Large intestine (tissue), 3 donors: ENCODE measurements at regions not wholly inside any gene's neighbourhood (a gene's known extent, or its start where the extent isn't known, plus 50 kb on each side); places are given as distances from the start of the nearest gene placed in this dataset.
A peak's percentile ranks its signal among the peaks of the same experiment; 100 is the strongest.
"Not testable (repeated sequence)": the region's sequence is repeated elsewhere in the genome, so short reads cannot be mapped to it uniquely, and the experiment has no call there.

Source experiments
- DNase-seq, 2 donors: peaks; one replicate each; pipeline versions ENCODE4 v3.0.0 to v3.0.0-alpha.2; 2013
- H3K27ac ChIP-seq: one replicate; pipeline ENCODE4 v1.5.1; 2013; ENCODE audit warnings: low read length
- H3K27me3 ChIP-seq: 2 replicates; pipeline ENCODE4 v1.6.1; 2013; ENCODE audit warnings: low read length; ENCODE audit not compliant: control insufficient read depth, insufficient read depth
- H3K36me3 ChIP-seq: 2 replicates; pipeline ENCODE4 v1.6.1; 2013; ENCODE audit warnings: low read length; ENCODE audit not compliant: control insufficient read depth, insufficient read depth
- H3K4me1 ChIP-seq: one replicate; pipeline ENCODE4 v1.6.1; 2013; ENCODE audit warnings: low read length; ENCODE audit not compliant: control insufficient read depth, insufficient read depth
- H3K4me3 ChIP-seq: one replicate; pipeline ENCODE4 v1.5.1; 2013; ENCODE audit warnings: low read length
- H3K9me3 ChIP-seq: one replicate; pipeline ENCODE4 v1.6.1; 2013; ENCODE audit warnings: mild to moderate bottlenecking, low read depth, low read length, moderate library complexity; ENCODE audit not compliant: control insufficient read depth
- WGBS: methylation state at CpG from one replicate; pipeline ENCODE4 v1.1.5; 2013; ENCODE audit warnings: low lambda C conversion rate; ENCODE audit not compliant: insufficient coverage; 5-methylcytosine and 5-hydroxymethylcytosine counted together

DNA sequence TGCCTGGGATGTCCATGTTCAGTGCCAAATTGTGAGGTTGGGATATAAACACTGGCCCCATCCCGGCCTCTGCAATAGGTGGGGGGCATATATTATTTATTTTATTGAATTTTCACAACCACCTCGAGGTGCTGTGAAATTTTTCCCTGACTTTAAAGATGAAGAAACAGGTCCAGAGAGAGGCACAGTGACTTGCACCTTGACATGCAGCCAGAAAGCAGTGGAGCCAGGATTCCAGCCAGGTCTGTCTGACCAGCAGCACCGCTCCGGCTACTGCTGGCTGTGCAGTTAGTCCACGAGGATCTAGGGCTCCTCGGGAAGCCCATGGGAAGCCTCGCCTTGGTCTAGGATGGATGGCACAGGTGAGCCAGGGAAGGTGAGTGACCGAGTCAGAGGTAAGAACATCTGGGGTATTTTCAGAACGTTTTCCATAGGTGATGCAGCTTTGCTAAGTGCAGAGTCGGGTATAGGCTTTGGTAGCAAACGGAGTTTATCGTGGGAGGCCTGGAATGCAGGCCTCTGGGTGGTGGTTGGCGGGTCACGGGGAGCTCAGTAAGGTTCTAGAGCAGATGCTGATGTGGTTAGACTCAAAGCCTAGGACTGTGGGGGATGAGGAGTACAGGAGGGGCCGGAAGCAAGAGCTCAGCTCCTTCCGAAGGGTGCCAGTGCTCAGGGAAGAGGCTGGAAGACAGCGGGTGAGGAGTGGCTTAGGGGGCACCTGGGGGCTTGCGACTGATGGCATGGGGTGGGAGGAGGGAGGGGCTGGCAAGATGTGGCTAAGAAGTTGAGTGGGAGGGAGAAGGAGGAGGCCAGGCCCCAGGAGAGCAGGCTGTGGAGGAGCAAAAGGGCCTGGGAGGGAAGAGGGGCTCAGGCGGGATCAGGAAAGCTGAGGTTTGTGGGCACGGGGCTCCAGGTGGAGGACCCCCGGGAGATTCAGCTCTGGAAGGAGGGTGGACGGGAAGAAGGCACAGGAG, 107.7 kb upstream of the LRPAP1 start:
- Histone ChIP-seq H3K27me3 (no peaks in the 10 kb centered on the region), H3K4me1 (no peaks in the 10 kb centered on the region), H3K27ac (no peak overlapping the region), H3K9me3 (peaks cover 11% of the 10 kb centered on the region), H3K4me3 (no peak overlapping the region), H3K36me3 (no peaks in the 10 kb centered on the region)
- 80% methylated on average over 2 of the region's 22 CpGs for WGBS
- no peak for DNase-seq

DNA sequence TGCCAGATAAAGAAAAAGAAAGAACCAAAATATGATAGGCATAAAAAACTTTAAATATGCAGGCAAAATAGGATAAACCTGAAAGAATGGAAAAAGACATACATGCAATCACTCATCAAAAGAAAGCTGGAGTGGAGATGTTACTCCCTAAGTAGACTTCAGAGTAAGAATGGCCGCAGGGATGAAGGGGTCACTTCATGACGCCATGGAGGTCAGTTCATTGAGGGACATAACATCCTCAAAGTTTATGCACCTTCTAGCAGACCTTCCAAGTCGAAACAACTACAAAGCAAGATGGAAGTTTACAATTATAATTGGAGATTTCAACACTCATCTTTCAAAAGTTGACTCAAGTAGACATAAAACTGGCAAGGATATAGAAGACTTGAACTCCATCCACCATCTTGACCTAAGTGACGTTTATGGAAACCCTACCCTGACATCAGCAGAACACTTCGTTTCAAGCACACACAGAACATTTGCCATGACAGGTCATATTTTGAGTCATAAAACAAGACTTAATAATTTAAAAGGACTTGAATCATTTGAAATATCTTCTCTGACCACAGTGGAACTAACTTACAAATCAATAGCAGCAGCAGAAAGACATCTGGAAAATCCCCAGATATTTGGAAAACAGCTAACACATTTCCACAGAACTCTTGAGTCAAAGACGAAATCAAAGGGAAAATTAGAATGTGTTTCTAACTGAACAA, 106.0 kb upstream of the LRPAP1 start:
- Histone ChIP-seq H3K27ac (no peak overlapping the region), H3K4me3 (no peak overlapping the region), H3K9me3 (peaks cover 15% of the 10 kb centered on the region), H3K27me3 (no peaks in the 10 kb centered on the region), H3K4me1 (no peaks in the 10 kb centered on the region), H3K36me3 (no peaks in the 10 kb centered on the region)
- WGBS = no CpG with 5 or more reads among the region's 6 CpGs
- DNase-seq = no peak

DNA sequence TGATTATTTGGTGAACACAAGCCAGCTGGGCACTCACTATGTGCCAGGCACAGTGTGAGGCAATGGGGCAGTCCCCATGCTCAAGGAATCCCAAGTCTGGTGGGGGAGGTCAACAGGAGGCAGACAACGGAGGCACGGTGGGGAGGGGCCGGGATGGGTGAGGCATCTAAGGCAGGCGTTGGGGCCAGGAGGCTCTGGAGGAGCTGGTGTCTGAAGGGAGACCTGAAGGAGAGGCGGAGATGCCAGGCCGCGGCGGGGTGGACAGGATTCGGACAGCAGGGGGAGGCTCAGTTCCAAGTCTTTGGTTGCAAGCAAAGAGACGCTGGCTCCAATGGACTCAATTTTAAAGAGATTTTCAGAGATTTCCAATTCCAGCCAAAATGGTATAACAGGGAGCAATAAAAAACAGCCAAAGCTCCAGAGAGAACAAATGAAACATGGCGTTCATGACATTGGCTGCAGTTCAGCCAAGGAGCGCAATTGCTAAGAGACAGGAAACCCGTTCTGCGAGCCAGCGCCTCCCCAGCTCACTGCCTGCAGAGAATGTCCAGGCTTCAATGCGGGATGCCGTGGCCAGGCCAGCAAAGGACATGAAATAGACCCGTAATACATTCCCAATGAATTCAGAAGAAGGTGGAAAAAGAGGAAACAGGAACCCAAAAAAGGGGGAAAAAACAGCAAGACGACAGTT, 105.2 kb upstream of the LRPAP1 start:
- H3K9me3 ChIP-seq = peaks cover 15% of the 10 kb centered on the region
- no peaks in the 10 kb centered on the region for H3K36me3 ChIP-seq
- H3K4me1 ChIP-seq = no peaks in the 10 kb centered on the region
- no peak for DNase-seq
- WGBS = 77% methylated on average over 6 of the region's 19 CpGs
- H3K27me3 ChIP-seq = no peaks in the 10 kb centered on the region
- H3K27ac ChIP-seq = no peak overlapping the region
- H3K4me3 ChIP-seq = no peak overlapping the region

DNA sequence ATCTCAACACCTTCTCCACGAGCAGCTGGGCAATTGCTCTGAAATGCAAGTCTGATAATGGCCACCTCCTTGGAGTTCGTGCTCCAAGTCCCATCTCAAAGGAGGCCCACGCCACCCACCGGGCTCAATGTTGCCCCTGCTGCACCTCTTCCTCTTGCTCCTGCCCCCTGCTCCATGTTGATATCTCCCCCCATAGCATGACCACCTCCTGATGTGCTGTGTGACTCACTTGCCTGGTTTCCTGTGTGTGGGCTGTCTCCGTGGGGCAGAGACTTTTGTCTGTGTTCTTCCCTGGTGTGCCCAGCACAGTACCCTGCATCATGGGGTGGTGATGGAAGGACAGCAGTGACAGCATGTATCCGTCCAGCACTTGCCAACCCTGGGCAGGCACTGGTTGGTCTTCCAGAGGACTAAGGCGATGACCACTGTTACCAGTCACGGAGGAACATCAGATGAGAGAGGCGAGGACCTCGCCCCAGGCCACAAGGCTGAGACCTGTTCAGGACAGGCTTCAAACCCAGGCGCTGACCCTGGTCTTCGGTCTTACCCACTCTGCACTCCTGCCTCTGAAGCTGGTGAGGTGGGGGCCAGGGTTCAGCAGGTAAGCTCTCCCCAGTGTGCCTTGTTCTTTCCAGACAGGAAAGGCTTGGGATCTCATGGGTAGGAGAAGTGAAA, 104.6 kb upstream of the LRPAP1 start:
- no peak overlapping the region for H3K27ac ChIP-seq
- DNase-seq = no peak
- no peaks in the 10 kb centered on the region for H3K27me3 ChIP-seq
- no peak overlapping the region for H3K4me3 ChIP-seq
- H3K36me3 ChIP-seq = no peaks in the 10 kb centered on the region
- WGBS = no CpG with 5 or more reads among the region's 12 CpGs
- no peaks in the 10 kb centered on the region for H3K4me1 ChIP-seq
- peaks cover 10% of the 10 kb centered on the region for H3K9me3 ChIP-seq

DNA sequence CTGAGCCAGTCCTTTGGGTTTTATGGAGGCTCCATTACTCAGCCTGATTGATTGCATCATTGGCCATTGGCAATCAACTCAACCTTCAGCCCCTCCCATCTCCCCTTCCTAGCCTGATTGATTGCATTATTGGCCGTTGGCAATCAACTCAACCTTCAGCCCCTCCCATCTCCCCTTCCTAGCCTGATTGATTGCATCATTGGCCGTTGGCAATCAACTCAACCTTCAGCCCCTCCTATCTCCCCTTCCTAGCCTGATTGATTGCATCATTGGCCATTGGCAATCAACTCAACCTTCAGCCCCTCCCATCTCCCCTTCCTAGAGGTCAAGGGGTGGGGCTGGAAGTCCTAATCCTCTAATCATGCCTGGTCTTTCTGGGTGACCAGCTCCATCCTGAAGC, 103.8 kb upstream of the LRPAP1 start:
- H3K9me3 ChIP-seq = peaks cover 10% of the 10 kb centered on the region
- not testable (repeated sequence) for H3K4me3 ChIP-seq, H3K27ac ChIP-seq, H3K27me3 ChIP-seq, H3K4me1 ChIP-seq, DNase-seq, H3K36me3 ChIP-seq
- no CpG with 5 or more reads among the region's 2 CpGs for WGBS

DNA sequence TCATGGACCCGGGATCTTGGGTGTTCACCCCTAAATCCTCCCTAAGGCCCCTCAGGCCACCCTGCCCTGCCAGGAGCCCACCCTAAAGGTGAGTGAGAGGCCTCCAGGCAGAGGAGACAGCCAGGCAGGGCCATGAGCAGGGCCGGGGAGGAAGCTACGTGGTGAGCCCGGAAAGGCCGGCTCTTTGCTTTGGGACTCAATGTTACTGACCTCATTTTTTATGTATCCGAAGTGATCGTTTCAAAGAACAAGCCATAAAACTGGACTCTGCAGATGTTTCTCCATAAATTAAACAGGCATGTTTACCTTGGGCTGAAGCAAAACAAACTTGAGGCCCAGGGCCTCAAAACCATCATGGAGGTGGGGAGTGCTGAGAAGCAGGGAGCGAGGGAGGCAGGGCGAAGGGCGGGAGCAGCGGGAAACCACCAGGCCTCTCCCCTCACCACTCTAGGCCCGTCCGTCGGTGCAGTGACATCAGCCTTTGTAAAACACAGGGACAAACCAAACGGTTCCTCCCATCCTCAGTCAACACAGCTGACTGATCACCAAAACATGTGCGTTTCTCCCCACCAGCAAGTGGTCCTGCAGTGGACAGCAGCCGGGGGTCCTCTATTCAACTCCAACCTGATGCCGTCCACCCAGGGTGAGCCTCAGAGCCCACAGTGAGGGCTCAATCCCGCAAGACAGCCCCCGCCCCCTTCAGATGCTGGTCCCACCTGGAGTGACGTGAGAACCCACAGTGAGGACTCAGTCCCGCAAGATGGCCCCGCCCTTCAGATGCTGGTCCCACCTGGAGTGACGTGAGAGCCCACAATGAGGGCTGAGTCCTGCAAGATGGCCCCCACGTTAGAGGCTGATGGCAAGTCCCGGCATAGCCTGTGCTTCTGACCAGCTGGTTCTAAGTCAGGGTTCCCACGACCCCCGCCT, 102.9 kb upstream of the LRPAP1 start:
- peaks cover 10% of the 10 kb centered on the region for H3K9me3 ChIP-seq
- no peaks in the 10 kb centered on the region for H3K27me3 ChIP-seq
- DNase-seq = peak in 1 of 2 donors; percentile 36
- no peak overlapping the region for H3K27ac ChIP-seq
- no peaks in the 10 kb centered on the region for H3K36me3 ChIP-seq
- no peak overlapping the region for H3K4me3 ChIP-seq
- WGBS = no CpG with 5 or more reads among the region's 28 CpGs
- H3K4me1 ChIP-seq = peaks cover 3% of the 10 kb centered on the region

DNA sequence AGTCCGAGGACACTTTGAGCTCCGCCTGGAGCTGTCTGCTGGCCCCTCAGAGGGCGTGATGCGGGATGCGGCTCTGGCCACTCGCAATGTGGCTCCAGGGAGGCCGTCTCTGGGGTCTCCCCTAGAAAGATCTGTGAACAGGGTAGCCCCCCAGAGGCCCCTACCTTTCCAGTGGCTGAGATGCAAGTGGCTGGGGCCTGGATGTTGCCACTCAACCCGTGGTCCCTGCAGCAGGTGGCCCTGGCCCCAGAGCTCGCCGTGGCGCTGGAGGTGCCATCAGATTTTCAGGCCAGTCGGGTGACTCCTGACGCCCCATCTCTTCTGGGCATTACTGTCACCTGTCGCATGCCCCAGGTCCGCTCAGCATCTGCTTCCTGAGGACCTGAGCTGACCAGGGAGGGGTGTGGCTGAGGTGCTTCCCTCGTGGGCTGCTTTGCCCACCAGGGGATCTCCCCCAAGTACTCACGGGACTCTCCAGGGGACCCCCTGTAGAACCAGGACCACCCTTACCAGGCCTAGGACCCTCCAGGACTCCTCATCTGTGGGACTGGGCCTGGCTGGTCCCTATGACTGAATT, 102.1 kb upstream of the LRPAP1 start:
- Histone ChIP-seq H3K27me3 (no peaks in the 10 kb centered on the region), H3K4me3 (no peak overlapping the region), H3K36me3 (no peaks in the 10 kb centered on the region), H3K9me3 (peaks cover 14% of the 10 kb centered on the region), H3K4me1 (peaks cover 3% of the 10 kb centered on the region), H3K27ac (no peak overlapping the region)
- no peak for DNase-seq
- no CpG with 5 or more reads among the region's 17 CpGs for WGBS

DNA sequence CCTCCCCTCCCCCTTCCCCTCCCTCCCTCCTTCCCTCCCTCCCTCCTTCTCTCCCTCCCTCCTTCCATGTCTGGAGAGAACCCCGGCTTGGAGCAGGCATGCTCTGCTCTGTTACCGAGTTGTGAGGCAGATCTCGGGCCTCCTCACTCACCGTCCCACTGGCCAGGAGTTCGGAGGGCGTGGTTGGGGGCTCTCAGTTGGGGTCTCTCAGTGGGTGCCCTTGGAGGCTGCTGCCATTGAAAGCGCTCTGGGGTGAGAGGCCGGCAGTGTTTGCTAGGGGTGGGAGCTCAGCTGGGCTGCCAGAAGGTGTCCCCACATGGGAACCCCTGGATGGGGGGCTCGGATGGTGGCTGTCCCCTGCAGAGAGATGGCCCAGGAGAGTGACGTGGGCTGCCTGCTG, 101.1 kb upstream of the LRPAP1 start:
- H3K9me3 ChIP-seq = peaks cover 14% of the 10 kb centered on the region
- no CpG with 5 or more reads among the region's 10 CpGs for WGBS
- not testable (repeated sequence) for H3K27ac ChIP-seq, H3K4me3 ChIP-seq, H3K4me1 ChIP-seq, H3K27me3 ChIP-seq, DNase-seq, H3K36me3 ChIP-seq

DNA sequence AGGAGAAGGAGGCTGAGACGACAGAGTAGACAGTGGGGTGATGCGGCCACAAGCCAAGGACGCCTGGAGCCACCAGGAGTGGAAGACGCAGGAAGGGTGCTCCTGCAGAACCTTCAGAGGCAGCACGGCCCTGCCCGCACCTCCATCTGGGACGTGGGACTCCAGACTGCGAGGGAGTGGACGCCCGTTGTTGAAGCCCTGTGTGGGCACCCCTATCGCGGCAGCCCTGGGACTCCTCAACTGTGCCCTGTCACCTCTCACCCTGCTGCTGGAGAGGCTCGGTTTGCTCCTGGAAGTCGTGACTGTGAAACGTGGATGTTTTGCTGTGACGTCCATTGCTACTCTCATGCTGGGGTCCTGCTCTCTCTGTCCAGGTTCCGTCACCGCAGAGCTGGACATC, 100.6 kb upstream of the LRPAP1 start:
- WGBS = no CpG with 5 or more reads among the region's 18 CpGs
- H3K27me3 ChIP-seq, H3K36me3 ChIP-seq, H3K4me3 ChIP-seq, DNase-seq, H3K4me1 ChIP-seq, H3K27ac ChIP-seq: not testable (repeated sequence)
- H3K9me3 ChIP-seq = peaks cover 14% of the 10 kb centered on the region
